GM04503 (cell line): ENCODE measurements at regions not wholly inside any gene's neighbourhood (a gene's known extent, or its start where the extent isn't known, plus 50 kb on each side); places are given as distances from the start of the nearest gene placed in this dataset.

Experiments
- DNase-seq: peaks from one replicate; pipeline ENCODE4 v3.0.0-alpha.2; 2012; ENCODE audit warnings: low read depth

DNA sequence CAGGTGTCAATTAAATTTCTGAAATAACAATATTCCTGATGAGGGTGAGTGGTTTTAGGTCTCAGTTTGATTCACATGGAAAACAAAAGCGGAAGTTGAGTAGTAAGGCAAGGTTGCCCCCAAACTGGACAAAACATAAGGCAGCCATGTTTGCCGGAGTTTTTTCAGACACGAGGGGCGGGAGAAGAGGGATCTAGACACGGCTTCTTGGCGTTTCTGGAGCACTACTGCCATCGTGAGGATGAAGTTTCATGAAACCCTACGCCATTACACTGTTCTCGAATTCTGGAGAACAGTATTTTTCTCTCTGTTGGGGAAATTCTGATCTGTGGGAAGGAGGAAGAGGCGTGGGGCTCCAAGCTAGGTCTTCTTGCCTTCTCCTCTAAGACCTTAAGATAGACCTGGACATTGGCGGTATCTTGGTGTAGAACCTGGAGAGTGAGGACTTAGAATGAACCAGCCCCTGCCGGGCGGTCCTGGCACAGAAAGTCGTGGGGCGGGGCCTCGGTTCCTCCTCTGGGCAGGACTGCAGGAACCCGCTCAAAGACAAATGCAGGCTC lies 160.3 kb downstream of the OR13H1 start:
- peak; percentile 33 for DNase-seq

DNA sequence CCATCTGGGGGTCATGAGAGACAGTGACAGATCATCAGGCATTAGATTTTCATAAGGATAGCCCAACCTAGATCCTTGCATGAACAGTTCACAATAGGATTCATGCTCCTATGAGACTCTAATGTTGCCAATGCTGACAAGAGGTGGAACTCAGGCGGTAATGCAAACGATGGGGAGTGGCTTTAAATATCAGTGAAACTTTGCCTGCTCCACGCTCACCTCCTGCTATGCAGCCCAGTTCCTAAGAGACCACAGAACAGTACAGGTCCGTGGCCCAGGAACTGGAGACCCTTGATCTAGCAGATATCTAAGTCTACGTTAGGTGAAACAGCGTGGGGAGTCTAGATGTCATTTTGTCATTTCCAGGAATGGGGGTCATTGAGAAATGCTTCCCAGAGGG lies 165.7 kb downstream of the OR13H1 start:
- no peak for DNase-seq

DNA sequence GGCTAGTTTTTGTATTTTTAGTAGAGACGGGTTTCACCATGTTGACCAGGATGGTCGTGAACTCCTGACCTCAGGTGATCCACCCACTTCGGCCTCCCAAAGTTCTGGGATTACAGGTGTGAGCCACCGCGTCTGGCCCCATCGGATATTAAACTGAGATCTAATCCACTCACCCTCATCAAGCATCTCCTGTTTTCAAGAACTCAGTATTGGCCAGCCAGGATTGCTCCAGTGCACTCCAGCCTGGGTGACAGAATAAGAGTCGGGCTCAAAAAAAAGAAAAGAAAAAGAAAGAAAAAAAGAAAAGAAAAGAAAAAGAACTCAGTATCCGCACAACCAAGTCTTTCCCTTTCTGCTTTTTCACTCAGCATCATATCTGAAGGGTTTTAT lies 167.6 kb downstream of the OR13H1 start:
- DNase-seq = no peak

DNA sequence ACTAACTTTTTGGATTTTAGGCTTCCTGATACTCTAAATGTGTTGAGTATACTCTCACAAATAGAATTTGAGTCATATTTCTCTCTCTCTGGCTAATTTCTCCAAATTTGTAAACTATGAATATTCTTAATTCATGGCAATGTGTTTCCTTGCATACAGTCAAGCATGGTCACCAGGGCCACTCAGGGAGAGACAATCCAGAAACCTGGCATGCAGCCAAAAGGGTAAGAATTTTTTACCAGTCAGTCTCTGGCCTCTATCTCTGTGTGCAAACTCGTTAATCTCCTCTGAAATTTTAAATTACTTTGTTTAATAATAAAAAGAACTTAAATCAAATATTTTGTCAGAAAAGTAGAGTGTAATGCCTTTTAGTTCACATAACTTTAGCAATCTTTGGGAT lies 179.8 kb downstream of the OR13H1 start:
- no peak for DNase-seq

DNA sequence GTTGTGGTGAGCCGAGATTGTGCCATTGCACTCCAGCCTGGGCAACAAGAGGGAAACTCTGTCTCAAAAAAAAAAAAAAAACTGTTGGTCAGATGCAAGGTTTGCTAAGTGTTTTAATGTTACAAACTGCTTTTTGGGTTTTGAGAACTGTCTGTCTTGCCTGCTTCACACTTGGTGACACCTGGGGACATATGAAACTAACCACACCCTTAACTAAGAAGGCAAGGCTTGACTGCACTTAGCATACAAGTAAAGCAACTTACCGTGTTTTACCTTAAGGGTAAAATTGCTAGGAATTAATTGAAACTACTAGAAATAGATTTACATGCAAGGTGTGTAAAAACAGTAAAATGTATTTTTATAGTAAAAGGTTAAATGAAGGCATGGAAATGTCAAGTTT lies 180.4 kb downstream of the OR13H1 start:
- DNase-seq = no peak

DNA sequence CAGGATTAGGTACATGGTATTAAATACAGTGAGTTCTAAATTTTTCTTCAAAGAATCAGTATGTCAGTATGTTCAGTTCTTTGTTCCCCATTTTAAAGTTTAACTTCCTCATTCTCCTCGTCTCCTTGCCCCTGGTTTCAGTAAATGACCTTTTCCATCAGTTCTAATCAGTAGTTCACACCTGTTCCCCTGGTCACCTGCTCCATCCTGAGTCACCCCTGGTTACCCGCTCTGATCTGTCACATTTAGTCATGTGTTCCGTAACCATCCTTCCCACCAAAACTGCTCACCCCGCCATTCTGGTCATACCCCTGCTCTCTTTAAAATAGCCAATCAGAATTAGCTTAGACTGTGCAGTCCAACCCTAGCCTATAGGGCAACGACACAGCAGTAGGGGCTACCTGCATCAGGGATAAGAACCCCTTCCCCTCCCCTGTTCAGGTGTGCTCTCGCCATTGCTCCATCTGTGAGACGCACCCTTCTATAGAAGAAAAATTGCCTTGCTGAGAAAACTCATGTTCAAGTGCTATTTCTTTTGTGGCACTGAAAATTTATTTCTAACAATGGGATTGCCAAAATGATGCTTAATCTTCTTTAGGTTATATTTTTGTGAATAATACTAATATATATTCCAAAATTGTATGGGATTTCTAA lies 181.3 kb downstream of the OR13H1 start:
- DNase-seq = no peak

DNA sequence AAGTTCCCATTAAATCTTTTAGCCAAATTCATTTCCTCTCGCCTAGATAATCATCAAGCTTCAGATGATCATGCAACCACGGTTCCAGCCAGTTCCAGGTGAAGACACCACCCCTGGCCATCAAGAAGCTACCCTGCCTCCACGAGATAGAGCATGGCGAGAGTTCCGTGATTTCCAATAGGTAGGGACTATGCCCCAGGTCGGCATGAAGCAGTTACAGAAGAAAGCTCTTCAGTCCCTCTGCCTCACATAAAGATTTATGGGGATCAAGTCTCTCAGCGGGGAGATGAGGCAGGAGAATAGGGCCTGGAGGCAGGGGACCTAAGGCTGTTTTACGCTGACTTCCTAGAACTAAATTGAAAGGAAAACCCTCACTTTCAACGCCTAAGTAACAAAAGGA lies 183.9 kb downstream of the OR13H1 start:
- DNase-seq = no peak

DNA sequence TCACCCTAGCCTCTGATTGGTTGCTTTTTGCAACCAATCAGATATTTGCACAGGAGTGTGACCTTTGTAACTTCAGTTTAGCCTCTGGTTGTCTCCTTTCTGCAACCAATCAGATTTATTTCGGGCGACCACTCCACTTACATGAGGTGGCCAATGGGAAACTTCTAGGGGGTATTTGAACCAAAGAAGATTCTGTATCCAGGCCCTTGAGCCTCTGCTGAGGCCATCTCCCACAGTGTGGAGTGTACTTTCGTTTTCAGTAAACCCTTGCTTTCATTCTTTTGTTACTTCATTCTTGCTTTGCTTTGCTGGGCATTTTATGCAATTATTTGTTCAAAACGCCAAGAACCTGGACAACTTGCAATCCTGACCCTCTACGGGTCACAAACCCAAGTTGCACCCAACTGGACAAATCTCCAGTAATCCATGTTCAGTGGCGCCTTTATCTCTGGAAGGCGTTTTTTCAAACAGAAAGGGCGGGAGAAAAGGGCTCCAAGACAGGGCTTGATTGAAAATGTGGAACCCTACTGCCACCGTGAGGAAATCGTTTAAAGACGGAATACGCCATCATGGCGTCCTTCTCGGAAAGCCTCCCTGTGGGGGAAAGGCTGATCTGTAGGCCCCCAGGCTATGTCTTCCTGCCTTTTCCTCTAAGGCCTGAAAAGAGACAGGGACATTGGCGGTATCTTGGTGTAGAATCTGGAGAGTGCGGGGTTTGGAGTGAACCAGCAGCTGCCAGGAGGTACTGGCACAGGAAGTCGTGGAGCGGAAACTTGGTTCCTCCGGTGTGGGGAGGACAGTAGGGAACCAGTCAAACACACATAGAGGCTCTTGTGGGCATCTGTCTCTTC lies 184.6 kb downstream of the OR13H1 start:
- peak; percentile 55 for DNase-seq

DNA sequence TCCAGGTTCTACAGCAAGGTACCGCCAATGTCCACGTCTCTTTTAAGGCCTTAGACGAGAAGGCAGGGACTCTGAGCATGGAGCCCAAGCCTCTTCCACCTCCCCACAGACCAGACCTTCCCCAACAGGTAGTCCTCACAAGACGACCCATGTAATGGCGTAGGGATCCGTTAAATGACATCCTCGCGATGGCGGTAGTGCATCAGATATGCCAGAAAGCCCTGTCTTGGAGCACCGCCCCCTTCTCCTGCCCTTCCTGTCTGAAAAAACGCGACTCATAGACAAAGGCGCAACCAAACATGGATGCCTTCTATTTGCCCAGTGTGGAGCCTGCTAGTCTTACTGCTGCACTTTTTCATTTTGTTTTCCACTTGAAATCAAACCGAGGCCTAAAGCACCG lies 185.4 kb downstream of the OR13H1 start:
- DNase-seq = peak; percentile 53

DNA sequence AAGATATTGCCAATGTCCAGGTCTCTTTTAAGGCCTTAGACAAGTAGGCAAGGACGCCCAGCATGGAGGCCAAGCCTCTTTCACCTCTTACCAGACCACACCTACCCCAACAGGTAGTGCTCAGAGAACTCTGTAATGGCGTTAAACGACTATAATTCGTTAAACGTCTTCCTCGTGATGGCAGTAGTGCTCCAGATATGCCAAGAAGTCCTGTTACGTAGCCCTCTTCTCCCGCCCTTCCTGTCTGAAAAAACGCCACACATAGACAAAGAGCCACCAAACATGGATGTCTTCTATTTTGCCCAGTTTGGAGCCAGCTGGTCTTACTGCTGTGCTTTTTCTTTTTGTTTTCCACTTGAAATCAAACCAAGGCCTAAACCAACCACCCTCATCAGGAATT lies 190.7 kb downstream of the OR13H1 start:
- DNase-seq = peak; percentile 39

DNA sequence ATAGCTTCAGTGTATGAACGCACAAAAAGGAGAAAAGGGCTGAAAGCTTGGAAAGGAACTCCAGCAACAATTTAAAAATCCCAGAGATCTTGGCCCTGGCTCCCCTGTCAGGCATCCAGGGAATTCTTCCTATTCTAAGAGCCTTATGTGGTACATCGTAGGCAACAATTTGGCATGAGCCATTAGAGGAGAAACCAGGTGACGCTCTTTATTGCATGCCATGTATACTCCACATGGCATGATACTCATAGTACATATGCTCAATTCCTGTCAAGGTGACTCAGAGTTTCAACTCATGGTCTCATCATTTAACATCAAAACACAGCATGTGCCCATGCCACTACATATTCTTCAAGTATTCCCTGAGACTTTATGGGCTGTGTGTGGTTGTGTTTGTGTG lies 191.3 kb downstream of the OR13H1 start:
- no peak for DNase-seq

DNA sequence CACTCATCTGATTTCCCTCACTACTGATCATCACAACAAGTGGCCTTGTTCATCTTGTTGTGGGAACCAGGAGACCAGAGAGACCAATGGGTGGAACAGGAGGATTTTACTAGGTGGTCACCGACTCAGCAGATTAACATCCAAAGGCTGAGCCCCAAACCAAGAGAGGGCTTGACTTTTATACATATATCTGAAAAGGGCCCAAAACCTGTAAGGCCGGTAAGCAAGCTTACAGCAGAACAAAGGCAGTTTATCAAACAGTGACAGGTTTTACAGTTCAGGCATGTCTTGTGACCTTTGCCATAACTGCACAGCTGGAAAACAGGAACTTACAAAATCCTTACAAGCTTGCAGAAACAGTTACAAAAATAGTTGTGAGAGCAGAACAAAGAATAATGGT lies 195.9 kb downstream of the OR13H1 start:
- DNase-seq = no peak

DNA sequence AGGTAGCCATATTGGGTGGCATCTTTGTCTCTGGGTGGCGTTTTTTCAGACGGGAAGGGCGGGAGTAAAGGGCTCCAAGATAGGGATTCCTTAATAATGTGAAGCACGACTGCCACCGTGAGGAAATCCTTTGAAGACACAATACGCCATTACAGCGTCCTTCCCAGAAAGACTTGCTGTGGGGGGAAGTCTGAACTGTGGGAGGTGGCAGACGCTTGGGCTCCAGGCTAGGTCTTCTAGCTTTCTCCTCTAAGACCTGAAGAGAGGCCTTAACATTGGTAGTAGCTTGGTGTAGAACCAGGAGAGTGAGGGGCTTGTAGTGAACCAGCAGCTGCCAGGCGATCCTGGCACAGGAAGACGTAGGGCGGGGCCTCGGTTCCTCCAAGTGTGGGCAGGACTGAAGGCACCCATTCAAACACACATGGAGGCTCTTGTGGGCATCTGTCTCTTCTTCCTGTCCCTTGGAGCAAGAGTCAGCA lies 197.3 kb downstream of the OR13H1 start:
- peak; percentile 33 for DNase-seq

DNA sequence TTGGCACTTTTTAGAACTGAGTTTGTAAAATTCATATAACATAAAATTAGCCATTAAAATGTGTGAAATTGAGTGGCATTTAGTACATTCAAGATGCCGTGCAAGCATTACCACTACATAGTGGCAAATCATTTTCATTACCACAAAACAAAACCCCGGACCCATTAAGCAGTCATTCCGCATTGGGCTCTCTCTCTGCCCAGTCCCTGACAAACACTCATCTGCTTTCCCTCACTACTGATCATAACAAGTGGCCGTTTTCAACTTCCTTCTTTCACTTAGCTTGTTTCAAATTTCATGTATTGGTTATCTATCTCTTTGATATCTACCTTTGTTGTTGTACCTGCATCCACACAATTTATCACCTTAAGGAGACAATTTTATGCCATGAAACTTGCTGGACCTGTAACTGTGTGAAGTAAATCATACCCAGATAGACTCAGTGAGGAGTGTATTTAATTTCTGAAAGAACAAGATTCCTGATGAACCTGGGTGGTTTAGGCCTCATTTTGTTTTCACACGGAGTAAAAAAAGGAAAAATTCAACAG lies 202.1 kb downstream of the OR13H1 start:
- no peak for DNase-seq

DNA sequence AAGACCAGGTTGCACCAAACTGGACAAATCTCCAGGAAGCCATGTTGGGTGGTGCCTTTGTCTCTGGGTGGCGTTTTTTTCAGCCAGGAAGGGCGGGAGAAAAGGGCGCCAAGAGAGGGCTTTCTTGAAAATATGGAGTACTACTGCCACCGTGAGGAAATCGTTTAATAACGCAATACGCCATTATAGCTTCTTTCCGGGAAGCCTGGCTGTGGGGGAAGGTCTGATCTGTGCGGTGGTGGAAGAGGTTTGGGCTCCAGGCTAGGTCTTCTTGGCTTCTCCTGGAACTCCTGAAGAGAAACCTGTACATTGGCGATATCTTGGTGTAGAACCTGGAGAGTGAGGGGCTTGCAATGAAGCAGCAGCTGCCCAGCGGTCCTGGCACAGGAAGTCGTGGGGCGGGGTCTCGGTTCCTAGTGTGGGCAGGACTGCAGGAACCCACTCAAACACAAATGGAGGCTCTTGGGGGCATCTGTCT lies 202.7 kb downstream of the OR13H1 start:
- peak; percentile 34 for DNase-seq

DNA sequence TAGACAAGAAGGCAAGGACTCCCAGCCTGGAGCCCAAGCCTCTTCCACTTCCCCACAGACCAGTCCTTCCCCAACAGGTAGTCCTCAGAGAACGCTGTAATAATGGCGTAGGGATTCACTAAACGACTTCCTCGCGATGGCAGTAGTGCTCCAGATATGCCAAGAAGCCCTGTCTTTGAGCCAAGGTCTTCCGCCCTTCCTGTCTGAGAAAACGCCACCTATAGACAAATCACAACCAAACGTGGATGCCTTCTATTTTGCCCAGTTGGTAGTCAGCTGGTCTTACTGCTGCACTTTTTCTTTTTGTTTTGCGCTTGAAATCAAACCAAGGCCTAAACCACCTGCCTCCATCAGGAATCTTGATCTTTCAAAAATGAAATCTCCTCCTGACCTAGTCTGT lies 203.3 kb downstream of the OR13H1 start:
- peak; percentile 44 for DNase-seq

DNA sequence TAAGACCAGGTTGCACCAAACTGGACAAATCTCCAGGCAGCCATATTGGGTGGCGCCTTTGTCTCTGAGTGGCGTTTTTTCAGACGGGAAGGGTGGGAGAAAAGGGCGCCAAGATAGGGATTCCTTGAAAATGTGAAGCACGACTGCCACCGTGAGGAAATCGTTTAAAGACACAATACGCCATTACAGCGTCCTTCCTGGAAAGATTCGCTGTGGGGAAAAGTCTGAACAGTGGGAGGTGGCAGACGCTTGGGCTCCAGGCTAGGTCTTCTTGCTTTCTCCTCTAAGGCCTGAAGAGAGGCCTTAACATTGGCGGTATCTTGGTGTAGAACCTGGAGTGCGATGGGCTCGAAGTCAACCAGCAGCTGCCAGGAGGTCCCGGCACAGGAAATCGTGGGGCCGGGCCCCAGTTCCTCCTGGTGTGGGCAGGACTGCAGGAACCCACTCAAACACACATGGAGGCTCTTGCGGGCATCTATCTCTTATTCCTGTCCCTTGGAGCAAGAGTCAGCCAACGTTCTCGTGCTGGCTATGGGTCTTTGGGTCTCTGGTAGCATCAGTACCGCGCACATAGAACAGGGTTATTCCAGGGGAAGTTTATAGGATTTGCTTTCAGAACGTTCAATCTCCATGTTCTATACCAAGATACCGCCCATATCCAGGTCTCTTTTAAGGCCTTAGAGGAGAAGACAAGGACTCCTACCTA lies 208.8 kb downstream of the OR13H1 start:
- peak; percentile 39 for DNase-seq

DNA sequence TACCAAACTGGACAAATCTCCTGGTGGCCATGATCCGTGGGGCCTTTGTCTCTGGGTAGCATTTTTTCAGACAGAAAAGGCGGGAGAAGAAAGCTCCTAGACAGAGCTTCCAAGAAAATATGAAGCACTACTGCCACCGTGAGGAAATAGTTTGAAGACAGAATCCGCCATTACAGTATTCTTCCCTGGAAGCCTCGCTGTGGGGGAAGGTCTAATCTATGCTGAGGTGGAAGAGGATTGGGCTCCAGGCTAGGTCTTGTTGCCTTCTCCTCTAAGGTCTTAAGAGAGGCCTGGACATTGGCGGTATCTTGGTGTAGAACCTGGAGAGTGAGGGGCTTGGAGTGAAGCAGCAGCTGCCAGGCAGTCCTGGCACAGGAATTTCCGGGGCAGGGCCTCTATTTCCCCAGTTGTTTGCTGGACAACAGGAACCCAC lies 218.9 kb downstream of the OR13H1 start:
- no peak for DNase-seq

DNA sequence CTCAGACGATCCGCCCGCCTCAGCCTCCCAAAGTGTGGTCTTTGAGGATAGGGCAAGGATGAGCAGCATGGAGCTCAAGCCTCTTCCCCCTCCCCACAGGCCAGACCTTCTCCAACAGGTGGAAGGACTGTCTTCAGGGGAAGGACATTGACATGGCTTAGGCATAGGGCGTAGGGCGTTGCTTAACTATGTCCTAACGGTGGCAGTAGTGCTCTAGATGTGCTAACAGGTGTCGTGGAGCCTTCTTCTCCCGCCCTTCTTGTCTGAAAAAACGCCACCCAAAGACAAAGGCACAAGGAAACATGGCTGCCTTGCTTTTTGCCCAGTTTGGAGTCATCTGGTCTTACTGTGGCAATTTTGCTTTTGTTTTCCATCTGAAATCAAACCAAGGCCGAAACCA lies 219.8 kb downstream of the OR13H1 start:
- no peak for DNase-seq

DNA sequence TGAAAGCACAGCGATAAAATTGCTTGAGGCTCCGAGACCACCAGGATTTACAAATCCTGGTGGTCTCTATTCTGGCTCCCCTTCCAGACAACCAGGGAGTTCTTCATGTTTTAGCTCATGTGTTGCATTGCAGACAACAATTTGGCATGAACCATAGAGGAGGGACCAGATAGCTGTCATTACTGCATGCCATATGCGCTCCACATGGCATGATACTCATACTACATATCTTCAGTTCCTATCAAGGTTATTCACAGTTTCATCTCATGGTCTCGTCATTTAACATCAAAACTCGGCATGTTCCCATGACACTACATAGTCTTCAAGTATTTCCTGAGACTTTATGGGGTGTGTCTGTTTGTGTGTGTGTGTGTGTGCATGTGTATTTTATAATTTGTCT lies 220.3 kb downstream of the OR13H1 start:
- DNase-seq = no peak

DNA sequence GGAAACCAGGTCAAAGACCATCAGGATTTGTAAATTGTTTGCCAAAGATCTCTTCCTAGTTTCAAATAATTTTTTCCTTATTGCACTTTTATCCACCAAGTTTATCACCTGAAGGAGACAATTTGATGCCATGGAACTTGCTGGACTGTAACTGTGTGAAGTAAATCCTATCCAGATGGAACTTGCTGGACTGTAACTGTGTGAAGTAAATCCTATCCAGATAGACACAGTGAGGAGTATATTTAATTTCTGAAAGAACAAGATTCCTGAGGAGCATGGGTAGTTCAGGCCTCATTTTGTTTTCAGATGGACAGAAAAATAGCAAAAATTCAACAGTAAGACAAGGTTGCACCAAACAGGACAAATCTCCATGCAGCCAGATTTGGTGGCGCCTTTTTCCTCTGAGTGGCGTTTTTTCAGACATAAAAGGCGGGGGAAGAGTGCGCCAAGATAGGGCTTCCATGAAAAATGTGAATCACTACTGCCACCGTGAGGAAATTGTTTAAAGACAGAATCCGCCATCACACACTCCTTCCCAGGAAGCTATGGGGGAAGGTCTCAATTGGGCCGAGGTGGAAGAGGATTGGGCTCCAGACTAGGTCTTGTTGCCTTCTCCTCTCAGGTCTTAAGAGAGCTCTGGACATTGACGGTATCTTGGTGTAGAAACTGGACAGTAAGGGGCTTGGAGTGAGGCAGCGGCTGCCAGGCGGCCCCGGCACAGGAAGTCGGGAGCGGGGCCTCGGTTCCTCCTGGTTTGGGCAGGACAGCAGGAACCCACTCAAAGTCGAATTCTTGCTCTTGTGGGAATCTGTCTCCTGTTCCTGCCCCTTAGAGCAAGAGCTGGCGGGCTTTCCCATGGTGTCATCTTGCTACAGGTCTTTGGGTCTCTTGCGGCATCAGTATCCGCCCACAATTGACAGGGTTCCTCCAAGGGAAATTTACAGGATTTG lies 234.7 kb downstream of the OR13H1 start:
- DNase-seq = no peak
